GM12891 (cell line): ENCODE measurements at regions not wholly inside any gene's neighbourhood (a gene's known extent, or its start where the extent isn't known, plus 50 kb on each side); places are given as distances from the start of the nearest gene placed in this dataset.

Source experiments
- PAX5 ChIP-seq: IDR thresholded peaks from 2 replicates; pipeline ENCODE4 v1.6.1; 2011; ENCODE audit warnings: low read length, moderate library complexity, mild to moderate bottlenecking; ENCODE audit not compliant: insufficient read depth, severe bottlenecking
- POLR2A ChIP-seq: IDR thresholded peaks from 2 replicates; pipeline ENCODE4 v1.6.1; 2011; ENCODE audit warnings: low read depth, low read length, control low read depth
- POLR2AphosphoS5 ChIP-seq: IDR thresholded peaks from 2 replicates; pipeline ENCODE4 v1.6.1; 2011; ENCODE audit warnings: low read depth, low read length, control low read depth
- POU2F2 ChIP-seq: IDR thresholded peaks from 2 replicates; pipeline ENCODE4 v1.6.1; 2011; ENCODE audit warnings: low read depth, mild to moderate bottlenecking, control low read depth, low read length, moderate library complexity
- SPI1 ChIP-seq: IDR thresholded peaks from 2 replicates; pipeline ENCODE4 v1.6.1; 2011; ENCODE audit warnings: low read depth, low read length, control low read depth
- TAF1 ChIP-seq: IDR thresholded peaks from 2 replicates; pipeline ENCODE4 v1.6.1; 2011; ENCODE audit warnings: low read depth, low read length, control low read depth

GRCh38 chr2:161481619-161482018, 65.5 kb downstream of the TBR1 start:
- no peak for TF ChIP-seq POLR2A
- TF ChIP-seq POLR2AphosphoS5 = no peak
- no peak for TF ChIP-seq POU2F2
- no peak for TF ChIP-seq SPI1
- no peak for TF ChIP-seq PAX5
- TF ChIP-seq TAF1 = no peak
